MM.1S (cell line): ENCODE measurements at regions not wholly inside any gene's neighbourhood (a gene's known extent, or its start where the extent isn't known, plus 50 kb on each side); places are given as distances from the start of the nearest gene placed in this dataset.

ENCODE experiments used
- DNase-seq: peaks from one replicate; pipeline ENCODE4 v3.0.0-alpha.2; 2015
- H2AFZ ChIP-seq: fragments of 300-600 bp; sonication (generic); 2 replicates; pipeline ENCODE4 v1.6.0; 2016; ENCODE audit warnings: antibody characterized with exemption, low read length
- H3F3A ChIP-seq: fragments of 300-600 bp; sonication (generic); 2 replicates; pipeline ENCODE4 v1.6.1; 2016; ENCODE audit warnings: mild to moderate bottlenecking, antibody characterized with exemption, low read length, moderate library complexity, mixed read lengths; ENCODE audit not compliant: insufficient read depth
- H3K27ac ChIP-seq: fragments of 300-600 bp; sonication (generic); 2 replicates; pipeline ENCODE4 v1.5.1; 2016; ENCODE audit warnings: mild to moderate bottlenecking, low read length
- H3K27me3 ChIP-seq: fragments of 300-600 bp; sonication (generic); replicated peaks from 2 replicates; pipeline ENCODE4 v1.6.0; 2016; ENCODE audit warnings: low read length; ENCODE audit not compliant: insufficient read depth
- H3K36me3 ChIP-seq: fragments of 300-600 bp; sonication (generic); replicated peaks from 2 replicates; pipeline ENCODE4 v1.6.1; 2016; ENCODE audit warnings: mild to moderate bottlenecking, low read length, mixed read lengths; ENCODE audit not compliant: insufficient read depth
- H3K4me1 ChIP-seq: fragments of 300-600 bp; sonication (generic); 2 replicates; pipeline ENCODE4 v1.6.1; 2016; ENCODE audit warnings: low read length, mixed read lengths
- H3K4me2 ChIP-seq: fragments of 300-600 bp; sonication (generic); 2 replicates; pipeline ENCODE4 v1.6.0; 2016; ENCODE audit warnings: low read depth, low read length
- H3K4me3 ChIP-seq: fragments of 300-600 bp; sonication (generic); 2 replicates; pipeline ENCODE4 v1.5.1; 2016; ENCODE audit warnings: low read length, mixed read lengths
- H3K79me2 ChIP-seq: fragments of 300-600 bp; sonication (generic); 2 replicates; pipeline ENCODE4 v1.6.1; 2016; ENCODE audit warnings: mixed run types, low read length, mixed read lengths
- H3K9ac ChIP-seq: fragments of 300-600 bp; sonication (generic); 2 replicates; pipeline ENCODE4 v1.6.1; 2016; ENCODE audit warnings: low read length, mixed read lengths
- H3K9me2 ChIP-seq: fragments of 300-600 bp; sonication (generic); replicated peaks from 2 replicates; pipeline ENCODE4 v1.6.1; 2016; ENCODE audit warnings: mild to moderate bottlenecking, low read length, mixed read lengths; ENCODE audit not compliant: insufficient read depth
- H3K9me3 ChIP-seq: fragments of 300-600 bp; sonication (generic); replicated peaks from 2 replicates; pipeline ENCODE4 v1.6.1; 2016; ENCODE audit warnings: mild to moderate bottlenecking, low read length, mixed read lengths; ENCODE audit not compliant: insufficient read depth
- H4K20me1 ChIP-seq: fragments of 300-600 bp; sonication (generic); 2 replicates; pipeline ENCODE4 v1.6.1; 2016; ENCODE audit warnings: mild to moderate bottlenecking, low read length, moderate library complexity, mixed read lengths; ENCODE audit not compliant: insufficient read depth
- CTCF ChIP-seq: fragments of 300-600 bp; sonication (generic); IDR thresholded peaks from 2 replicates; pipeline ENCODE4 v1.5.1; 2016; ENCODE audit warnings: antibody characterized with exemption, low read length, mixed read lengths
- EZH2 ChIP-seq: fragments of 300-600 bp; sonication (generic); optimal IDR thresholded peaks from 2 replicates; pipeline ENCODE3; 2017; ENCODE audit warnings: low read depth, mild to moderate bottlenecking, antibody characterized with exemption, low read length, mixed read lengths
- EZH2phosphoT487 ChIP-seq: fragments of 300-600 bp; sonication (generic); IDR thresholded peaks from 2 replicates; pipeline ENCODE4 v1.6.1; 2018; ENCODE audit warnings: antibody characterized with exemption, low read length

- H3K4me3 ChIP-seq: no peak overlapping the region
- TF ChIP-seq CTCF (no peak), EZH2 (no peak)
- H4K20me1 ChIP-seq: no peaks in the 10 kb centered on the region
- no peak for DNase-seq
- no peaks in the 10 kb centered on the region for H3K79me2 ChIP-seq
- no peaks in the 10 kb centered on the region for H3K9me2 ChIP-seq
- no peak overlapping the region for H3K4me2 ChIP-seq
- H3K9ac ChIP-seq: no peak overlapping the region
- no peak overlapping the region for H3K27ac ChIP-seq
- H2AFZ ChIP-seq: no peak overlapping the region
- no peaks in the 10 kb centered on the region for H3K9me3 ChIP-seq
- no peaks in the 10 kb centered on the region for H3K36me3 ChIP-seq
- no peaks in the 10 kb centered on the region for H3K4me1 ChIP-seq
- H3F3A ChIP-seq: no peaks in the 10 kb centered on the region
- peaks cover 42% of the 10 kb centered on the region for H3K27me3 ChIP-seq
These were observed 51.2 kb upstream of the PCBD1 start for GRCh38 chr10:70939441-70940003.

- no peaks in the 10 kb centered on the region for H3K4me1 ChIP-seq
- no peaks in the 10 kb centered on the region for H4K20me1 ChIP-seq
- no peak for TF ChIP-seq EZH2phosphoT487
- TF ChIP-seq EZH2: no peak
- no peak for TF ChIP-seq CTCF
- H3K4me3 ChIP-seq: no peak overlapping the region
- H3K9ac ChIP-seq: no peak overlapping the region
- H3F3A ChIP-seq: no peaks in the 10 kb centered on the region
- H3K79me2 ChIP-seq: no peaks in the 10 kb centered on the region
- no peaks in the 10 kb centered on the region for H3K9me2 ChIP-seq
- no peak overlapping the region for H3K27ac ChIP-seq
- no peak overlapping the region for H3K4me2 ChIP-seq
- no peak overlapping the region for H2AFZ ChIP-seq
- H3K9me3 ChIP-seq: no peaks in the 10 kb centered on the region
- no peak for DNase-seq
- no peaks in the 10 kb centered on the region for H3K36me3 ChIP-seq
- H3K27me3 ChIP-seq: peaks cover 42% of the 10 kb centered on the region
These were observed 52.6 kb upstream of the PCBD1 start for GRCh38 chr10:70940834-70941568.

- no peak overlapping the region for H3K4me3 ChIP-seq
- H3K27me3 ChIP-seq: peaks cover 32% of the 10 kb centered on the region
- H3K79me2 ChIP-seq: no peaks in the 10 kb centered on the region
- H3K36me3 ChIP-seq: no peaks in the 10 kb centered on the region
- H3K9ac ChIP-seq: no peak overlapping the region
- H4K20me1 ChIP-seq: no peaks in the 10 kb centered on the region
- no peak overlapping the region for H3K27ac ChIP-seq
- TF ChIP-seq EZH2 (no peak), EZH2phosphoT487 (no peak), CTCF (no peak)
- no peaks in the 10 kb centered on the region for H3K9me3 ChIP-seq
- DNase-seq: no peak
- no peak overlapping the region for H2AFZ ChIP-seq
- H3K9me2 ChIP-seq: no peaks in the 10 kb centered on the region
- H3K4me1 ChIP-seq: no peaks in the 10 kb centered on the region
- no peak overlapping the region for H3K4me2 ChIP-seq
- H3F3A ChIP-seq: no peaks in the 10 kb centered on the region
These were observed 53.8 kb upstream of the PCBD1 start for GRCh38 chr10:70942125-70942524.
